Stimulated activated naive CD8-positive, alpha-beta T cell treated with anti-CD3 and anti-CD28 coated beads, Interleukin-15, Interleukin-2, amounts not matched to agents 100 U/mL and 50 U/mL, for 24 hours (primary cell): ENCODE measurements at regions not wholly inside any gene's neighbourhood (a gene's known extent, or its start where the extent isn't known, plus 50 kb on each side); places are given as distances from the start of the nearest gene placed in this dataset.

Source experiments
- ATAC-seq: fragments of 150-1000 bp; cut with Tn5 transposase; one replicate; pipeline ENCODE4 v1.10.0; 2021
- DNase-seq: peaks from one replicate; pipeline ENCODE4 v3.0.0; 2021

DNA sequence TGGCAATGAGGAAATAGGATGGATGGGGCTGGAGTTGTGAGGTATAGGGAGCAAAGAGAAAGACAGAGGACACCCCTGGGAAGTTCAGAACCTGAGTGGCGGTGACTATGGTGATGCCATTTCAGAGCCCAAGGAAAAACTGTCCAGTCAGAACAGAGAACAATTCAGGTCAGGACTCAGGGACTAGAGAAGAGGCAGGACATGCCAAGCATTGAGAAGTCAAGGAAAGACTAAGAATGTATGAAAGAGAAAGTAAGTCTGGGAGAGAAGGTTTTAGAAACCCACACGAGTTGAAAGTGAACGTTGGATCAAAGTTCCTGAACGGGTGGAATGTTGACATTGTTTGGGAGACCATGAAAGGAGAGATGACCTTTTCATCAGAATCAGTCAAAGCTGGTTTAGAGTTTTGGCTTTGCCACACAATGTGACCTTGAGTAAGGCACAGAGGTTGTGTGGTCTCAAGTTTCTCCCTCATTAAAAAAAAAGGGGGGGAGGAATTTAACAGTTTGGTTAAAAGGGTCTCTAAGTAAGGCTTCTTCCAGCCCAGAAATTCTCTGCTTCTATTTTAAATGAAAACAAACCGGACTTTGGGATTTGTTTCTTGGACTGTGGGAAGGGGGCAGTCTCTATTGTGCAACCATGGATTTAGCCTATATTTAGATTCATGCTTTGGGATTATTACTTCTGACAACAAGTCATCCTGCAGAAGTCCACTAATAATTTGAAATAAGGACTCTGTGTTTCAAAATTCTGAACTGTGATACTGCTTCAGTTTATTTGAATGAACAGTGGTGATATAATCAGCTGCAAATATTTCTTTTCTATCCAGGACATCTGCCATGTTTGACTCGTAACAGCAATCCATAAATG is 315.9 kb upstream of the TBL1XR1 start:
- DNase-seq = no peak
- no peak for ATAC-seq

- DNase-seq = no peak
- ATAC-seq = no peak
Measured at GRCh38 chr3:177513815-177514610, 316.7 kb upstream of the TBL1XR1 start.

DNA sequence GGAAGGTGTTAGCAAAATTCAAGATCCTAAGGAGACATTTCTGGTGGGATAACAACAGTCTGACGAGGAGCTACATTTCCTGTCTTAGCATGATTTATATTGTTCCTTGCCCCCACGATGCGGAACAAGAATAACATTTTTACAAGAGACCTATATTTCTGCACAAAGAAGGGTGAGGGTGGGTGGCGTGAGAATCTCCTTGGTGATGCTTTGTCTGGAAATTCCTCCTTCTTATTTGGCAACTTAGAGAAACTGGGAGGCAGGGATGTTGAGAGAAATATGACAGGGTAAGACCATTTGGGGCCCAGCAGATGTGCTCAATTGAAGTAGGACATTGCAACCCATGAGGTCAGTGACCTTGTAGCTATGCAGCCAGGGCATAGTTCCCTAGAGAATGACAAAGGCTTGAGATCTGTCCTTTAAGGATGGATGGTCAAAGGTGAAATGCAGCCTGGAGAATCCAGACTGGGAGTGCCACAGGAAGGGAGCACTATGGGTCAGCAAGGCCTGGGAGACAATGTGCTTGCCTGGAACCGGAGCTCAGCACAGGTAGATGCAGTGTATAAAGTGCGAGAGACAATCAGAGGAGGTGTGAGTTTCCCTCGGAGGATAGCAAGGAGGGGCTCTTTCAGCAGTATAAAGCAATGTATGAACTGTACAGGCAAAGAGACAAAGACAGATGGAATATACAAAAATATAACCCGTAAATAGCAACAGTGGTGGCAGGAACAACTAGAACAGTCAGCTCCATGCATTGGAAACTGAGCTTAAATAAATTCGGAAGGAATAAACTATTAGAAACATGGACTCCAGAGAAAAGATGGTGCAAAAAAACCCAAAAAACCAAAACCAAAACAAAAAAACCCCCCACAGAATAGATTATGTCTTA is 317.6 kb upstream of the TBL1XR1 start:
- no peak for ATAC-seq
- DNase-seq = no peak

GRCh38 chr3:177515786-177516157 is 318.5 kb upstream of the TBL1XR1 start:
- ATAC-seq (no peak), DNase-seq (no peak)

- no peak for DNase-seq
- no peak for ATAC-seq
Measured at GRCh38 chr3:177516158-177517011, 319.1 kb upstream of the TBL1XR1 start.

DNA sequence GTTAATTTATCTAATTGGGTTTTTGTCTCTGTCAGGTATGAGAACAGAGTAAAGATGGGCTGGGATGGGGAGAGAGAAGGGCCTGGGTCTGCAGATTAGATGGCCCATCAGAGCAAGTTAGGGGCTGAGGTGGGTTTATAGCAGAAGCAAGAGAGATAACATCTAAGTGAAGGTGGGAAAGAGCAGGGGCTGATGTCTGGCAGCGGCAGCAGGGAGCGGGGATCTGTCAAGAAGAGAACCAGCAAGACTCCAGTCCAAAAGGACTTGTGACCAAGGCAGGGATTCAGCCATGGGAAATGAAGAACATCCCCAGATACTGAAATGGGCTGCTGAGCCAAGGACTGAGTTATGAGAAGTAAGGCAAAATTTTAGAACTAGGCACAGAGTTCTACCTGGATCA is 320.6 kb upstream of the TBL1XR1 start:
- DNase-seq = no peak
- ATAC-seq = no peak

- DNase-seq (no peak), ATAC-seq (no peak)
Measured at GRCh38 chr3:177519588-177519987, 322.3 kb upstream of the TBL1XR1 start.

- DNase-seq = no peak
- no peak for ATAC-seq
Measured at GRCh38 chr3:177521305-177521704, 324.0 kb upstream of the TBL1XR1 start.

- no peak for ATAC-seq
Measured at GRCh38 chr3:177522051-177522450, 324.8 kb upstream of the TBL1XR1 start.

GRCh38 chr3:177523067-177523675 is 325.9 kb upstream of the TBL1XR1 start:
- ATAC-seq (no peak), DNase-seq (no peak)

More at GRCh38 chr3:177522051-177522450, 324.8 kb upstream of the TBL1XR1 start:
- DNase-seq = no peak

- no peak for ATAC-seq
- DNase-seq = no peak
Measured at GRCh38 chr3:177523872-177524438, 326.7 kb upstream of the TBL1XR1 start.

GRCh38 chr3:177524742-177525141 is 327.5 kb upstream of the TBL1XR1 start:
- DNase-seq (no peak), ATAC-seq (no peak)

GRCh38 chr3:177525414-177525813 is 328.1 kb upstream of the TBL1XR1 start:
- DNase-seq (no peak), ATAC-seq (no peak)

DNA sequence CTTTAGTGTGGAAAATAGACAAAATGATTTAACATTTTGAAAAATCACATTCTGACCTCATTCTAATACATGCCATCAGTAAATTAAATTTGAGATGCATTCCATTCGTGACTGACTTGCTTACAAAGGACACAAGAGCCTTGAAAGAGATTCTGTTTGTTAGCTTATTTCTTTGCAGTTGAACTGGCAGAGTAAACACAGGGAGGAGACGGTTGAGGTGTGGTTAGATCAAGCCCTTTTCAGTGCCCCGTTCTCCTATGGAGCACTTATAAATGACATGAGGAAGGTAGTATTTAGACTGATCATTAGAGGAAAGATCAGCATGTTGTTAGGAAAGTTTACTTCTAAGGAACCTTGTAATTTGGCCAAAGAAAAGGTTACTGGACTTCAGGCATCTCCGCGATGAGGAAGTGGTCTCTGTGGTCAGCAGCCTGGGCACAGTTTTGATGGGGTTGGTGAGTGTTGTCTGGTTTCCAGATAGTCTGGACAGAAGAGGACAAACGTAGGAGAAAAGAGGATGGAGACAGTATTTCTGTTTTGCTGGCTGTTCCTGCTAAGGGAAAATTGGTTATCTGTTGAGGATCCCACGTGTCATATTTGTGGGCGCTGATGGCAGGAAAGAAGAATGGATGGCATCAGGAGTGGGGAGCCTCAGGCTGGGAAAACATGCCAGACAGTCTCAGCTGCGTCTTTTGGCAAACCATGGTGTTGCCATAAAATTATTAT is 328.9 kb upstream of the TBL1XR1 start:
- ATAC-seq (no peak), DNase-seq (no peak)

GRCh38 chr3:177527182-177527581 is 329.9 kb upstream of the TBL1XR1 start:
- no peak for ATAC-seq
- DNase-seq = no peak

DNA sequence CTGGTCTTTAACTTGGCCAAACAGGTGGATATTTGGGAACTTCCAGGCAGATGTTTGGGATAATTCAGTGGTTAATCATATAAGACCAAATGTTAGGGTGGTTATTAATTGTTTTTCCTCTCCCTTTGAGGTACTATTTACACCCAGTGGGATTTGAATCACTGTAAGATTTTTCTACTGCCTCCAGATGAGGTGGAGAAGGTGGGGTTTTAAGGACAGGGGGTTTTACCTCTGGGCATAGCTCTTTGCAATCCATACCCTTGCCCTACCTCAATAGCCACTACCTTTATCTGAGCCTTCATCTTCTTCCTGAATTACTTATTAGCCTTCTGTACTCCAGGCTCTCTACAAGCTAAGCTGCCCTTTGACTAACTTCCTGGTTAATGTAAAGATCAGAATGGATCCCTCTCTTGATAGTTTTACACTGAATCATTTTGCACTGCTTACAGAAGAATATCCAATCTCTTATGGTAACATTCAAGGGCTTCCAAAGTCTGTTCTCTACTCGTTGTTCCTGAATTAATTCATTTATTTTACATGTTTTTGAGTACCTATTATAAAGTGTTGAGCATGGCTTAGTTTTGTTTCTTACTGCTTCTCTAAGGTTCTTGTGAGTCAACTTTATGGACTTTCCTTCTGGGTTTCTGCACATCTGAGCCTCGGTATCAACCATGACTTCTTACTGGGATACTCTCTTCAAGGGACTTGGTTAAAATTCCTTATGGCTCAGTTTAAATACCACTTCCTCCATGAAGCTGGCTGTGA is 331.2 kb upstream of the TBL1XR1 start:
- ATAC-seq = no peak
- DNase-seq = no peak

DNA sequence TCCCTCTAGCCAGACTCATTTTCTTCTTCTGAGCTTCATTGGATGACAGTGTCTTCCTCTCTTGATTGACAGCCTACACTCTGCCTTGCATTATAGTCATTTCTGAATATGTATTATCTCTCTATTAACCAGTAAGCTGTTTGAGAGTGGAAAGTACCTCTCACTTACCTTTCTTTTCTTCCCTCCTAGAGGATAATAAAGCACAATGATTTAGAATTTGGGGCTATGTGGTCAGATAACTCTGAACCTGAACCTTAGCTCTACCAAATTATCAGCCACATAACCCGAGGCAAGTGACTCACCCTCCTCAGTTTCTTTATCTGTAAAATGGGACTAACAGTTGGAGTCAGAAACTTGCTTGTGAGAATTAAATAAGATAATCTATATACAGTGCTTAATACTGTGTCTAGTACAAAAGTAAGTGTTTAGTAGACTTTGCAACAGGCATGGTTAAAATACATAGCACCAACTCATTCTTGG is 331.8 kb upstream of the TBL1XR1 start:
- peak; percentile 46 for ATAC-seq

GRCh38 chr3:177529716-177530335 is 332.5 kb upstream of the TBL1XR1 start:
- ATAC-seq (no peak), DNase-seq (no peak)

More for the DNA sequence above, 331.8 kb upstream of the TBL1XR1 start:
- DNase-seq = no peak
